Activated T-cell treated with anti-CD3 and anti-CD28 coated beads, Interleukin-2, amount 50 U/mL, for 4 hours (primary cell): ENCODE measurements at regions not wholly inside any gene's neighbourhood (a gene's known extent, or its start where the extent isn't known, plus 50 kb on each side); places are given as distances from the start of the nearest gene placed in this dataset.
A peak's percentile ranks its signal among the peaks of the same experiment; 100 is the strongest.

ENCODE experiments used
- ATAC-seq, 2 donors: fragments of 200-7000 bp; cut with Tn5 transposase; one replicate each; pipeline ENCODE4 v1.10.0; 2021
- DNase-seq: peaks from one replicate; pipeline ENCODE4 v3.0.0-alpha.2; 2020
- H3K27me3 Mint-ChIP-seq: one replicate; pipeline ENCODE4 v1.8.0; 2021; ENCODE audit warnings: low read depth, mixed read lengths
- H3K36me3 Mint-ChIP-seq: one replicate; pipeline ENCODE4 v1.8.0; 2022; ENCODE audit warnings: mixed read lengths; ENCODE audit not compliant: insufficient read depth
- H3K4me1 Mint-ChIP-seq: one replicate; pipeline ENCODE4 v1.8.0; 2021; ENCODE audit warnings: low read depth, mixed read lengths
- H3K4me3 Mint-ChIP-seq: one replicate; pipeline ENCODE4 v1.8.0; 2021; ENCODE audit warnings: mild to moderate bottlenecking, moderate library complexity, mixed read lengths
- H3K9me3 Mint-ChIP-seq: one replicate; pipeline ENCODE4 v1.8.0; 2021; ENCODE audit warnings: mixed read lengths

DNA sequence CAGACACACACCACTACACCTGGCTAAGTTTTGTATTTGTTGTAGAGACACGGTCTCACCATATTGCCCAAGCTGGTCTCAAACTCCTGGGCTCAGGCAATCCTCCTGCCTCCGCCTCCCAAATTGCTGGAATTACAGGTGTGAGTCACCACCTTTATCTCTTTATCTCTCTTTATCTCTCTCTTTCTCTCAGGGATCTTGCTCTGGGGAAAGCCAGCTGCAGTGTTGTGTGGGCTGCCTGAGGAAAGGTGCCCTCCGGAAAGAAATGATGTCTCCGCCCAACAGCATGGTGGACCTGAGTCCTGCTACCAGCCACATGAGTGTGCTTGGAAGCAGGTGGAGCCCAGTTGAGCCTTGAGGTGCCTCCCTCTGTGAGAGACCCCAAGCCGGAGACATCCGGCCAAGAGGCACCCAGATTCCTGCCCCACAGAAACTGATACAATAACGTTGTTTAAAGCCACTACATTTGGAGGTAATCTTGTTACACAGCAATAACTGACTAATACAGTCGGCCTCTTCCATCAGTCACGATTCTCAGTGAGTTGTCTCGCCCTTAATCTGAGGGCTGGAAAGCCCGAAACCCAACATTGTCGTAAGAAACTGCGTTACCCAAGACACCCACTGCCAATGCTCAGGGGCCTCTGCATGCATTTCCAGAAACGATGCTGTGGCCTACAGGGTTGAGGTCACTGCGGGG lies 68.0 kb upstream of the RPH3AL start:
- no peak for ATAC-seq
- H3K27me3 Mint-ChIP-seq = no peaks in the 10 kb centered on the region
- peaks cover 46% of the 10 kb centered on the region for H3K4me1 Mint-ChIP-seq
- no peaks in the 10 kb centered on the region for H3K9me3 Mint-ChIP-seq
- no peaks in the 10 kb centered on the region for H3K36me3 Mint-ChIP-seq
- H3K4me3 Mint-ChIP-seq = no peak overlapping the region
- DNase-seq = no peak

DNA sequence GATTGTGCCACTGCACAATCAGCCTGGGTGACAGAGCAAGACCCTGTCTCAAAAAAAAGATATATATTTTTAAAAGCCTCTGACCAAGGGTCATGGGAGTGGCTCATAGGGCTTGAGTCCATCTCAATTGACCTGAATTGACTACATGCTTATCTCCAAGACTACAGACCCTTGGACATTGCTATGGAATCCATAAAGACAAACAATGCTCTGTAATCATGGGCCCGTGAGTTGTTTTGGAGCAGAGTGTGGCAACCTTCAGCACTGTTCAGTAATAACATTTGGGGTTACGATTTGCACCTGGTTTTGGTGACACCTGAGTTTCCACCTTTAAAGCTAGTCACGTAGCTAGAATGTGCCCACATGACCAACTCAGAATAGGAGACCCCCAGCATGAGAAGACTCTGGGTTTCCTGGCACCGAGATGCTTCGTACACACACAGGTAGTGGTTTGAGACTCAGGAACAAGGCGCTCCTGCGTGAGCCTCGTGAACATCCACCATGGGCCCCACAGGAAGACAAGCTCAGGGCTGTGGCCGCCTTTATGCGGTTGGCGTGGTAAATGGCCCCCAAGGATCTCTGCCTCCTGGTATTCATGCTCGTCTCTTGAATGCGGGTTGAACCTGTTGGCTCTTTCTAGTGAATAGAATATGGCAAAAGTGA lies 66.6 kb upstream of the RPH3AL start:
- Mint-ChIP-seq H3K36me3 (peaks cover 1% of the 10 kb centered on the region), H3K4me1 (peaks cover 61% of the 10 kb centered on the region), H3K4me3 (no peak overlapping the region), H3K27me3 (no peaks in the 10 kb centered on the region), H3K9me3 (no peaks in the 10 kb centered on the region)
- DNase-seq = no peak
- ATAC-seq = no peak

DNA sequence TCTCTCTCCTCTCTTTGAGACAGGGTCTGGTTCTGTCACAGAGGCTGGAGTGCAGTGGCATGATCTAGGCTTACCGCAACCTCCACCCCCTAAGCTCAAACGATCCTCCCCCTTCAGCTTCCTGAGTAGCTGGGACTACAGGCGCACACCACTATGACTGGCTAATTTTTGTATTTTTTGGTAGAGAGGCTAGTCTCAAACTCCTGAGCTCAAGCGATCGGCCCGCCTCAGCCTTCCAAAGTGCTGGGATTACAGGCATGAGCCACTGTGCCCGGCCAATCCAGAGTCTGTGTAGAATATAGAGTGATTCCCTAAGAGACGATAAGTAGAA lies 65.8 kb upstream of the RPH3AL start:
- no peaks in the 10 kb centered on the region for H3K27me3 Mint-ChIP-seq
- H3K9me3 Mint-ChIP-seq = no peaks in the 10 kb centered on the region
- peaks cover 4% of the 10 kb centered on the region for H3K36me3 Mint-ChIP-seq
- DNase-seq = peak; percentile 42
- peak; percentile 74 to 78 for ATAC-seq
- H3K4me1 Mint-ChIP-seq = peaks cover 65% of the 10 kb centered on the region
- H3K4me3 Mint-ChIP-seq = no peak overlapping the region

DNA sequence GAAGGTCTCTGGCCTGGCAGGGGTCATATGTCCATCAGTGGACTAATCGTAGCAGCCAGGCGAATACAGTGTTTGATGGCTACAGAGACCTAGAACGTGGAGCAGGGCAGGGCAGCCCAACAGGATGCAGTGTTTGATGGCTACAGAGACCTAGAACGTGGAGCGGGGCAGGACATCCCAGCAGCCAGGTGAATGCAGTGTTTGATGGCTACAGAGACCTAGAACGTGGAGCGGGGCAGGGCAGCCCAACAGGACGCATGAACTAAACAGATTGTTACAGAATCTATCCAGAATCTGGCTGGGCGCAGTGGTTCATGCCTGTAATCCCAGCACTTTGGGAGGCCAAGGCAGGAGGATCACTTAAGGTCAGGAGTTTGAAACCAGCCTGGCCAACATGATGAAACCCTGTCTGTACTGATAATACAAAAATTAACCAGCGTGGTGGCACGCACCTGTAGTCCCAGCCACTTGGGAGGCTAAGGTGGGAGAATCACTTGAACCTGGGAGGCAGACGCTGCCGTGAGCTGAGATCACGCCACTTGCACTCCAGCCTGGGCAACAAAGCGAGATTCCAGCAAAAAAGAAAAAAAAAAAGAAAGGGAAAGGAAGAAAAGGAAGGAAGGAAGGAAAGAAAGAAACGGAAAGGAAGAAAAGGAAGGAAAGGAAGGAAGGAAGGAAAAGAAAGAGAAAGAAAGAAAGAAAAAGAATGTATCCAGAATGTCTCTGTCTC lies 65.2 kb upstream of the RPH3AL start:
- no peaks in the 10 kb centered on the region for H3K27me3 Mint-ChIP-seq
- peaks cover 69% of the 10 kb centered on the region for H3K4me1 Mint-ChIP-seq
- ATAC-seq (no peak), DNase-seq (no peak)
- no peaks in the 10 kb centered on the region for H3K9me3 Mint-ChIP-seq
- peaks cover 6% of the 10 kb centered on the region for H3K36me3 Mint-ChIP-seq
- H3K4me3 Mint-ChIP-seq = no peak overlapping the region

DNA sequence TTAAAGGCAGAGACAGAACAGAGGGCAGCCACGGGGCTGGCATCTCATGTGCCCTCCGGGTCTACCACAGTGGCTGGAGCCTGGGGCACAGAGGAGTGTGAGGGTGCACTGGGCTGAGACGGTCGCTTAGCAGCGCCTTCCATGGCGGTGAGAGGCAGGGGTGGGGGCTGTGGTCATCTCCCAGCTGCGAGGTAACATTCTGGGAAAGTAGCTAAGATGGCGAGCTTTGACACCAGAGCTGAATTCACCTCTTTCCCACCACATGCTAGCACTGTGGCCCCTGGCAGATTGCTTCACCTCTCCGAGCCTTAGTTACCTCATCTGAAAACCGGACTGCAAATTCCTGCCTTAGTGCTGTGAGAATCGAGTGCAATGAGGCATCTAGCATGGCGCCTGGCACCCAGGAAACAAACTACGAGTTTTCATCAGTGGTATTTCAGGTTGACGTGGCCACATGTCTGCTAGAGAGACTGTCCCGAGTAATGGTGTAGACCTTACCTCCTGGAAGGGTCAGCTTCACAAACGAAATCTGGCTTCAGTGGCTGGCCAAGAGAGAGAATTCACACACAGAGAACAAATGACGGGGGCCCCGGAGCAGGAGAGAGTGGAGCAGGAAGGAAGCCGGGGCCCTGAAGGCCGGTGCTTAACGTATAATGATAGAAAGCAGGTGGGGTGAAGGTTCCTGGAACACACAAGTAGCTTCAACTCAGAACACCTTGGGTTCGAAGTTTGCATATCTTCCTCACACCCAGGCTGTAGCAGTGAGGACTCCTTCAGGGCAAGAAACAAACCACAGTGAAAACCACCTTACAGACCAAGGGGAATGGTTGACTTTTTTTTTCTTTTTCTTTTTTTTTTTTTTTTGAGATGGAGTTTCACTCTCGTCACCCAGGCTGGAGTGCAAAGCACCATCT lies 63.9 kb upstream of the RPH3AL start:
- no peaks in the 10 kb centered on the region for H3K27me3 Mint-ChIP-seq
- H3K4me3 Mint-ChIP-seq = peak overlapping the region; percentile 86
- H3K4me1 Mint-ChIP-seq = peaks cover 82% of the 10 kb centered on the region
- H3K36me3 Mint-ChIP-seq = peaks cover 7% of the 10 kb centered on the region
- DNase-seq (peak; percentile 35), ATAC-seq (peak; percentile 50 to 55)
- H3K9me3 Mint-ChIP-seq = no peaks in the 10 kb centered on the region

DNA sequence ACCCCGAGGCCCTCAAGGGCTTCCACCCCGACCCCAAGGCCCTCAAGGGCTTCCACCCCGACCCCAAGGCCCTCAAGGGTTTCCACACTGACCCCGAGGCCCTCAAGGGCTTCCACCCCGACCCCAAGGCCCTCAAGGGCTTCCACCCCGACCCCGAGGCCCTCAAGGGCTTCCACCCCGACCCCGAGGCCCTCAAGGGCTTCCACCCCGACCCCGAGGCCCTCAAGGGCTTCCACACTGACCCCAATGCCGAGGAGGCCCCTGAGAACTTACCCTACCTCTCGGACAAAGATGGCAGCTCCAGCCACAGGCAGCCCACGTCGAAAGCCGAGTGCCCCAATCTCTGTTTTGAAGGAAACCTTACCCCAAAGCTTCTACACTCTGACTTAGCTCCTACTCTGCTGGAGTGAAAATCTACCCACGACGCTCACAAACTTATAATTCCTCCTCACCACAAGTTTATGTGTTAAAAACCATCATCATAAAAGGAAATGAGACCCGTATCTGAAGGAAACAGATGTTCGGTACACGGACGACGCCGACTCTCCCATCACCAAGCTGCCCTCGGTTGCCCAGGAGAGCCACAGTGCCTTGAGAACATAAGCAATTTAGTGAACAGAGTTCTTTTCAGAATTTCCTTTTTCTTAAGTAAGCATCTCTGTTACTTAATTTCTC lies 61.2 kb upstream of the RPH3AL start:
- H3K9me3 Mint-ChIP-seq = no peaks in the 10 kb centered on the region
- no peaks in the 10 kb centered on the region for H3K27me3 Mint-ChIP-seq
- peaks cover 7% of the 10 kb centered on the region for H3K36me3 Mint-ChIP-seq
- ATAC-seq (no peak), DNase-seq (no peak)
- peak overlapping the region; percentile 85 for H3K4me3 Mint-ChIP-seq
- H3K4me1 Mint-ChIP-seq = peaks cover 84% of the 10 kb centered on the region

DNA sequence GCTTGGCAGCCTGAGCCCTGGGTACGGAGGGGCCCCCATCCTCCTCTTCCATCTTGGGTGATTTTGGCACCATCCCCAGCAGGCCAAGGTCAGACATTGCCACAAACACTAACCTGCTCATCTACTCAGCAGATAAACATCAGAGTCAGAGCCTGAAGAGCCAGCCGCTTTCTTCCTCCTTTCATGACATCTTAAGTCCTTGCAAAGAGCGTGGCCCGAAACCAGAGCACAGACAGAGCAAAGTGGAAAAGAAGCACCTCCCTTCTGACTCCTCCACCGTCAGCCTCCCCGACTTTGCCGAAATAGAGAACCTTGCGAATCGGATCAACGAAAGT lies 60.4 kb upstream of the RPH3AL start:
- Mint-ChIP-seq H3K4me1 (peaks cover 76% of the 10 kb centered on the region), H3K4me3 (peak overlapping the region; percentile 91), H3K36me3 (peaks cover 7% of the 10 kb centered on the region), H3K9me3 (no peaks in the 10 kb centered on the region), H3K27me3 (no peaks in the 10 kb centered on the region)
- DNase-seq (no peak), ATAC-seq (no peak)

DNA sequence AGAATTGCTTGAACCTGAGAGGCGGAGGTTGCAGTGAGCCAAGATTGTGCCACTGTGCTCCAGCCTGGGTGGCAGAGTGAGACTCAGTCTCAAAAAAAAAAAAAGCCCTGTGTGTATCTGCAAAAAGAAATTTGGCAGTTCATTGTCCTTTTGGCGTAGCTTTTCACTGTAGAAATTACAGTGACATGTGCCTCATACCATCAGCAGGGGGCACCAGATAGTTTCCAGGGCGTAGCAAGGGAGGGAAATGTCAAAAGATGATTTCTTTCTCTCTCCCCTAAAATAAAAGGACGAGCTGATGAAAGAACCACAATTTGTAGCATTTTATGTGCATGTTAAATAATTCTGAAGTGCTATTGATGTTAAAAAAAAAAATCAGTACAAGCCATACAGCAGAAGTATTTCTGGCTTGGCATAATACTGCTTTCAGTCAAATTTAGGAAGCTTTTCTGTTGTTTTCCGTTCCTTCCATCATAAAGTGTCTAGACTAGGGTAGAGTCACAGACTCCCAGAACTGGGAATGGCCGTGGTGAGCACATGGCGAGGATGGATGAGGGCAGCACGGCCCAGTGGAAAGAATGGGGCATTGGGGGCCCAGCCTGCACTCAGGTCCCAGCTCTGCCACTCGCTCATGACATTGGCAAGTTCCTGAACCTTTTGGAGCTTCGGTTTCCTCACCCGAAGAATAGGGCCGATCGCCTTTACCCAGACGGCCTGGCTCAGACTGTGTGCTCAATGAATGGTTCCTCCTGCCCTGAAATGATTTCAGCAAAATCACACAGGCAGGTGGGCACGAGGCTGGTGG lies 59.8 kb upstream of the RPH3AL start:
- ATAC-seq (no peak), DNase-seq (peak; percentile 58)
- peak overlapping the region; percentile 91 for H3K4me3 Mint-ChIP-seq
- H3K4me1 Mint-ChIP-seq = peaks cover 75% of the 10 kb centered on the region
- no peaks in the 10 kb centered on the region for H3K27me3 Mint-ChIP-seq
- no peaks in the 10 kb centered on the region for H3K9me3 Mint-ChIP-seq
- peaks cover 7% of the 10 kb centered on the region for H3K36me3 Mint-ChIP-seq

DNA sequence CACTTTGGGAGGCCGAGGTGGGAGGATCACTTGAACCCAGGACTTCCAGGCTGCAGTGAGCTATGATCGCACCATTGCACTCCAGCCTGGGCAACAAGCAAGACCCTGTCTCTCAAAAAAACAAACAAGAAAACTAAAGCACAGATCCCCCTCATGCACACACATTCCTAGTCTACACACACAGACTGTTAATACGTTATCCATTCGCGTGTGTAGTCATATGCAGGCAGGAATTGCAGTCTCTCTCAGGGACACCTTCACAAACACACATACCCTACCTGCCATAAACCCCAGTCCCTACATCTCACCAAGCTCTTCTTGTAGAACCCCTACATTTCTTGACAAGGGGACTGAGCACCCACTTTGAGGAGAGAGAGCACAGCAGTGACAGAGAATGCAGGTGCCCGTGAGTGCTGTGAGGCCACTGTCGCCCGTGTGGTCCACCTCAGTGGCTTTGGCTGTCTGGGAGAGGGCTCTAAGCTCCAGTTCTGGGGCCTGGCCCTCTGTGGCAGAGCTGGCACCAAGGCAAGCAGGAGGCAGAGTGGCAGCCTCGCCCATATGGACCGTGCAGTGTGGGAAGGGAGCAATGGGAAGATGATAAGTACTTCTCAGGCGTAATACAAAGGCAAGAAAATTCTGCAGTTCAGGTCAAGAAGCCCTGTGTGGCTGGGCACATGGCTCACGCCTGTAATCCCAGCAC lies 59.0 kb upstream of the RPH3AL start:
- no peak for ATAC-seq
- H3K36me3 Mint-ChIP-seq = peaks cover 7% of the 10 kb centered on the region
- H3K9me3 Mint-ChIP-seq = no peaks in the 10 kb centered on the region
- peaks cover 74% of the 10 kb centered on the region for H3K4me1 Mint-ChIP-seq
- peak overlapping the region; percentile 91 for H3K4me3 Mint-ChIP-seq
- DNase-seq = no peak
- no peaks in the 10 kb centered on the region for H3K27me3 Mint-ChIP-seq

DNA sequence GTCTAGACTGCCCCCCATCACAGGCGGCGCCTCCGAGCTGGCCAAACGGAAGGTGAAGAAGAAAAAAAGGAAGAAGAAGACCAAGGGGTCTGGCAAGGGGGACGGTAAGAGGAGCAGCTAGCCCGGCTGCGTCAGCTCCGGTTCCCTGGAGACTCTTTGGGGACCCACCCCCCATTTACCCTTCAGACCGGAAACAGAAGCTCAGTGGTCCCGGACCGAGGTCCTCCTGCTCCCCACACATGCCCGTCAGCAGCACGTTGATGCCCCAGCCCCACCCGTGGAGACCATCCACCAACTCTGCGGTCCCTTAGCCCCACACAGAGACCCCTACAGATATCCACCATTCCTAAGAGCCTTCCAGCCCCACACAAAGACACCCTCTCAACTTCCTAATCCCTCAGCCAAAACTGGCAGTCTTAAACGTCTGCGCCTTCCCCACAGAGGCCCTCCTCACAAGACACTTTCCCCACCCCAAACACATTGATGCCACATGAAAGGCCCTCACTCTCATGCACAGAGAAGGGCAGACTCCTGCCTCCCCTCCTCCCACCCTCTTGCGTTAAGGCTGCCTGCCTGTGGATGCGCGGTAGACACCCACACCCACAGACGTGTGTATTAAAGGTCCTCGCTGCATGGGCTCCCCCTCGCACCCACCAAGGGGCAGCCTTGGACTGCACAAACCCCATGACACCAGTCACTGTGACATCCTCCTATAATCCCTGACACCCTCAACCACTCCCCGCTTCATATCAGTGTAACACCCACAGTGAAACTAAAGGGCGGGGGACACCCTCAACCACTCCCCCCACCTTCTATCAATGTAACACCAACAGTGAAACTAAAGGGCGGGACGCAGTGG lies 58.2 kb upstream of the RPH3AL start:
- DNase-seq (peak; percentile 45), ATAC-seq (peak; percentile 59 to 60)
- Mint-ChIP-seq H3K36me3 (peaks cover 7% of the 10 kb centered on the region), H3K27me3 (no peaks in the 10 kb centered on the region), H3K9me3 (no peaks in the 10 kb centered on the region), H3K4me3 (peak overlapping the region; percentile 91), H3K4me1 (peaks cover 67% of the 10 kb centered on the region)

DNA sequence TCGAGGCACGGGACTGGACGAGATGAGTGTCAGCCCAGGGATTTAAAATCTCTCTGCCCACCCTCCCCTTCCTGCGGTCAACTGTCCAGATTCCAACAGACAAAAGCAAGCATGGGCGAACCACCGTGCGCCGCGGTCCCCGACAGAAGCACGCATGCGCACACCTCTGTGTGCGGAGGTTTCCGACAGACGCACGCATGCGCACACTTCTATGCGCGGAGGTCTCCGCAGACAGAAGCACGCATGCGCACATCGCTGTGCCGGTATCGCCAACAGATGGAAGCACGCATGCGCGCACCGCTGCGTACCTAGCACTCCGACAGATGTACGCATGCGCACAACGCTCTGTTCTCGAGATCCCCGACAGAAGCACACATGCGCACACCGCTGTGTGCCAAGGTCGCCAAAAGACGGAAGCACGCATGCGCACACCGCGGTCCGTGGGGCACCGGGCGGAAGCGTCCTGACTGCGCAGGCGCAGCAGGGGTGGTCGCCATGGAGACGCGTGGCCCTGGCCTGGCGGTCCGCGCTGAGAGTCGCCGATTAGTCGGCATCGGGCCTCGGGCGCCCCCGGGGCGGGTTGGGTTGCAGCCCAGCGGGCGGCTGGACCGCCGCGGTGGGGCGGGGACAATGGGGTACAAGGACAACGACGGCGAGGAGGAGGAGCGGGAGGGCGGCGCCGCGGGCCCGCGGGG lies 57.4 kb upstream of the RPH3AL start:
- DNase-seq (peak; percentile 100), ATAC-seq (peak; percentile 70 to 72)
- Mint-ChIP-seq H3K27me3 (no peaks in the 10 kb centered on the region), H3K36me3 (peaks cover 7% of the 10 kb centered on the region), H3K4me3 (peak overlapping the region; percentile 91), H3K9me3 (no peaks in the 10 kb centered on the region), H3K4me1 (peaks cover 61% of the 10 kb centered on the region)
